Gastroesophageal sphincter (tissue), 4 donors: ENCODE measurements at regions not wholly inside any gene's neighbourhood (a gene's known extent, or its start where the extent isn't known, plus 50 kb on each side); places are given as distances from the start of the nearest gene placed in this dataset.

Experiments
- ATAC-seq: fragments of 150-250 bp; one replicate; pipeline ENCODE4 v1.9.1; 2016; ENCODE audit warnings: mild to moderate bottlenecking, moderate library complexity
- H3K27ac ChIP-seq, 4 donors: fragments of 200-600 bp; sonication (generic) in 3 of 4; 1 replicate in 3 of 4; 2 replicates in 1 of 4; pipeline ENCODE4 v1.5.1; 2016 to 2019
- H3K27me3 ChIP-seq: fragments of 200-600 bp; sonication (generic); one replicate; pipeline ENCODE4 v1.5.1; 2019
- H3K36me3 ChIP-seq, 2 donors: fragments of 200-600 bp; sonication (generic); one replicate each; pipeline ENCODE4 v1.5.1; 2019; ENCODE audit warnings: control low read depth in 1 of 2
- H3K4me1 ChIP-seq, 3 donors: fragments of 200-600 bp; sonication (generic); 1 replicate in 2 of 3; 2 replicates in 1 of 3; pipeline ENCODE4 v1.5.1; 2016 to 2019; ENCODE audit warnings: control low read depth in 2 of 3
- H3K4me3 ChIP-seq, 2 donors: fragments of 200-600 bp; sonication (generic); one replicate each; pipeline ENCODE4 v1.5.1; 2019; ENCODE audit warnings: mild to moderate bottlenecking in 1 of 2, moderate library complexity in 1 of 2
- H3K9me3 ChIP-seq, 3 donors: fragments of 200-600 bp; sonication (generic); one replicate each; pipeline ENCODE4 v1.5.1; 2017 to 2019; ENCODE audit warnings: control low read depth in 2 of 3
- EP300 ChIP-seq: sonication (generic); formaldehyde crosslinking; IDR thresholded peaks from one replicate; pipeline ENCODE4 v1.6.1; 2017; ENCODE audit warnings: antibody characterized with exemption, mild to moderate bottlenecking
- POLR2A ChIP-seq, 2 donors: fragments of 450-650 bp; IDR thresholded peaks; one replicate each; pipeline ENCODE4 v1.6.1; 2017; ENCODE audit warnings: antibody characterized with exemption in 2 of 2, mild to moderate bottlenecking in 2 of 2, moderate library complexity in 1 of 2
- POLR2AphosphoS5 ChIP-seq: sonication (generic); formaldehyde crosslinking; IDR thresholded peaks from one replicate; pipeline ENCODE4 v1.6.1; 2017; ENCODE audit warnings: antibody characterized with exemption
- WGBS, 2 donors: methylation state at CpG; one replicate each; pipeline ENCODE4 v1.1.5; 2018; ENCODE audit warnings: low coverage in 1 of 2; 5-methylcytosine and 5-hydroxymethylcytosine counted together
- TF ChIP-seq, protein P1 (sequence below), 4 experiments: fragments of 200-600 bp in 2 of 4; fragments of 450-650 bp in 2 of 4; sonication (generic) in 1 of 4; IDR thresholded peaks; one replicate each; pipeline ENCODE4 v1.5.1; 2017 to 2019; ENCODE audit warnings: antibody characterized with exemption in 4 of 4, mild to moderate bottlenecking in 2 of 4, moderate library complexity in 2 of 4

GRCh38 chr5:38070304-38070950, 187.9 kb upstream of the EGFLAM start:
- WGBS, 2 donors: 79 to 85% methylated on average over 4 to 6 of the region's 6 CpGs
- Histone ChIP-seq H3K4me3 (no peak overlapping the region), H3K4me1 (peaks cover 0 to 11% (median 5%) of the 10 kb centered on the region in 3 donors), H3K9me3 (peaks cover 0 to 8% (median 0%) of the 10 kb centered on the region in 3 donors), H3K27me3 (no peaks in the 10 kb centered on the region), H3K36me3 (no peaks in the 10 kb centered on the region), H3K27ac (no peak overlapping the region)
- no peak for ATAC-seq
- TF ChIP-seq POLR2AphosphoS5 (no peak), POLR2A (IDR thresholded peaks at IDR 0.05) (no peak), EP300 (no peak)
- TF ChIP-seq, protein P1, sequence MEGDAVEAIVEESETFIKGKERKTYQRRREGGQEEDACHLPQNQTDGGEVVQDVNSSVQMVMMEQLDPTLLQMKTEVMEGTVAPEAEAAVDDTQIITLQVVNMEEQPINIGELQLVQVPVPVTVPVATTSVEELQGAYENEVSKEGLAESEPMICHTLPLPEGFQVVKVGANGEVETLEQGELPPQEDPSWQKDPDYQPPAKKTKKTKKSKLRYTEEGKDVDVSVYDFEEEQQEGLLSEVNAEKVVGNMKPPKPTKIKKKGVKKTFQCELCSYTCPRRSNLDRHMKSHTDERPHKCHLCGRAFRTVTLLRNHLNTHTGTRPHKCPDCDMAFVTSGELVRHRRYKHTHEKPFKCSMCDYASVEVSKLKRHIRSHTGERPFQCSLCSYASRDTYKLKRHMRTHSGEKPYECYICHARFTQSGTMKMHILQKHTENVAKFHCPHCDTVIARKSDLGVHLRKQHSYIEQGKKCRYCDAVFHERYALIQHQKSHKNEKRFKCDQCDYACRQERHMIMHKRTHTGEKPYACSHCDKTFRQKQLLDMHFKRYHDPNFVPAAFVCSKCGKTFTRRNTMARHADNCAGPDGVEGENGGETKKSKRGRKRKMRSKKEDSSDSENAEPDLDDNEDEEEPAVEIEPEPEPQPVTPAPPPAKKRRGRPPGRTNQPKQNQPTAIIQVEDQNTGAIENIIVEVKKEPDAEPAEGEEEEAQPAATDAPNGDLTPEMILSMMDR (IDR thresholded peaks at IDR 0.05): no peak

- H3K4me1 ChIP-seq: peaks cover 0 to 11% (median 5%) of the 10 kb centered on the region in 3 donors
- ATAC-seq: no peak
- H3K36me3 ChIP-seq: no peaks in the 10 kb centered on the region
- H3K27me3 ChIP-seq: no peaks in the 10 kb centered on the region
- peaks cover 0 to 13% (median 0%) of the 10 kb centered on the region in 3 donors for H3K9me3 ChIP-seq
- no peak overlapping the region for H3K4me3 ChIP-seq
- WGBS, 2 donors: 65 to 88% methylated on average over 1 to 3 of the region's 3 CpGs
- H3K27ac ChIP-seq: no peak overlapping the region
- TF ChIP-seq POLR2AphosphoS5 (no peak), POLR2A (IDR thresholded peaks at IDR 0.05) (no peak), EP300 (no peak)
- TF ChIP-seq, protein P1 (IDR thresholded peaks at IDR 0.05): no peak
These were observed 189.0 kb upstream of the EGFLAM start for GRCh38 chr5:38069360-38069759.

DNA sequence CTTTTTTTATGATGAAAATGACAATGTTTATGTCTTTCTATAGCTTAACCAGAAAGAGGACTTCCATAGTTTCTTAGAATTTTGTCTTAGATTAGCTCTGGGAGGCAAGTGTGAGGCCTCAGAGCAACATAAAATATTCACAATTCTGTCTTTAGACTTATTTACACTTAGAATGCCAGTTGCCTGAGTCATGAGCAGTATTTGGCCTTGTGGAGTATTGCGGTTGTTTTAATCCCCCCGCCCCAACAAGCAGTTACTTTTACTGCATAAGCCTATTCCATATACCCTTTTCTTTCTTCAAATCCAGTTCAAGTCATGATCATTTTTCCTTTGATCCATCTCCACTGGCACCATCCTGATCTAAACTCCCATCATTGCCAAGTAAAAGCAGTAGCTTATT, 198.0 kb upstream of the EGFLAM start:
- H3K4me3 ChIP-seq: no peak overlapping the region
- WGBS, 2 donors: 31 to 39% methylated on average over 2 of the region's 2 CpGs
- no peaks in the 10 kb centered on the region for H3K27me3 ChIP-seq
- no peak for TF ChIP-seq EP300
- TF ChIP-seq POLR2A (IDR thresholded peaks at IDR 0.05): no peak
- TF ChIP-seq POLR2AphosphoS5: no peak
- TF ChIP-seq, protein P1 (IDR thresholded peaks at IDR 0.05): no peak
- ATAC-seq: no peak
- peaks cover 0 to 17% (median 3%) of the 10 kb centered on the region in 3 donors for H3K4me1 ChIP-seq
- H3K9me3 ChIP-seq: peaks cover 0 to 5% (median 0%) of the 10 kb centered on the region in 3 donors
- peak overlapping the region in 3 of 4 donors; percentile 9 to 51 (median 29) for H3K27ac ChIP-seq
- H3K36me3 ChIP-seq: no peaks in the 10 kb centered on the region

DNA sequence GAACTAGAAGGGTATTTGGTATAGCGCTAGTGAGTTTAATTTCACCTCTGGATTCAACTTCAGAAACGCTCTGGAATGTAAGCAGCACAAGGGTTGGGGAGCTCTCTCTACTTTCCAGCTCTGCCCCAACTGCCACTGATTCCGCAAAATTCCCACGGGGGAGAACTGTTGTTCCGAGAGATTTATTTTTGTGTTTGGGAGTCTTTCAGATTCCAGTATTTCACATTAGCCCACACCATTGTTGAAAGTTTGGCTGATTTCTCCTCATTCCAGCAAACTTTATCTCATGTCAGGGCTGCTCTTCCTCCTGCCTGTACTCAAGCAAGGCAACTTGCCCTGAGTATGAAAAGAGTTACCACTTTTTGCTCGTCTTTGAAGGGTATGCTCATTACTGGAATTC, 198.5 kb upstream of the EGFLAM start:
- Histone ChIP-seq H3K4me3 (no peak overlapping the region), H3K9me3 (no peaks in the 10 kb centered on the region), H3K4me1 (peaks cover 0 to 17% (median 3%) of the 10 kb centered on the region in 3 donors), H3K36me3 (no peaks in the 10 kb centered on the region), H3K27ac (peak overlapping the region in 2 of 4 donors; percentile 29 to 51), H3K27me3 (no peaks in the 10 kb centered on the region)
- no peak for ATAC-seq
- WGBS, 2 donors: 54 to 56% methylated on average over 5 to 6 of the region's 6 CpGs
- no peak for TF ChIP-seq EP300
- no peak for TF ChIP-seq POLR2A (IDR thresholded peaks at IDR 0.05)
- TF ChIP-seq, protein P1 (IDR thresholded peaks at IDR 0.05): no peak
- no peak for TF ChIP-seq POLR2AphosphoS5
